CD4-positive, alpha-beta T cell (primary cell): ENCODE measurements at regions not wholly inside any gene's neighbourhood (a gene's known extent, or its start where the extent isn't known, plus 50 kb on each side); places are given as distances from the start of the nearest gene placed in this dataset.
A peak's percentile ranks its signal among the peaks of the same experiment; 100 is the strongest.

Source experiments
- ATAC-seq: fragments of 200-7000 bp; cut with Tn5 transposase; one replicate; pipeline ENCODE4 v1.10.0; 2022; ENCODE audit warnings: mild to moderate bottlenecking; ENCODE audit not compliant: poor library complexity
- CTCF ChIA-PET: fragments of 350-600 bp; sonication (Branson Sonifier 250); formaldehyde crosslinking; loops from one replicate; lab custom pipeline; 2021; ENCODE audit warnings: antibody characterized with exemption, inconsistent platforms; lab: Charles Lee
- POLR2A ChIA-PET: fragments of 350-600 bp; sonication (Branson Sonifier 250); formaldehyde crosslinking; loops from one replicate; lab custom pipeline; 2021; ENCODE audit warnings: antibody characterized with exemption, inconsistent platforms; lab: Charles Lee
- DNase-seq, 14 experiments: peaks; one replicate each; pipeline ENCODE4 v3.0.0-alpha.2; 2013 to 2020; ENCODE audit warnings: mixed read lengths in 2 of 14
- H3K27ac ChIP-seq, 2 donors: one replicate each; pipeline versions ENCODE4 v1.5.1 to v1.7.0; 2013; ENCODE audit warnings: low read length in 2 of 2, low read depth in 1 of 2, mild to moderate bottlenecking in 1 of 2
- H3K27me3 ChIP-seq, 2 experiments: 1 replicate in 1 of 2; 2 replicates in 1 of 2; pipeline versions ENCODE4 v1.6.1 to v1.7.0; 2013; ENCODE audit warnings: low read length in 2 of 2, control low read depth in 1 of 2, mild to moderate bottlenecking in 1 of 2, moderate library complexity in 1 of 2; ENCODE audit not compliant: insufficient read depth in 2 of 2, control insufficient read depth in 1 of 2
- H3K36me3 ChIP-seq: one replicate; pipeline ENCODE4 v1.6.1; 2013; ENCODE audit warnings: low read length, control low read depth; ENCODE audit not compliant: insufficient read depth
- H3K4me1 ChIP-seq: one replicate; pipeline ENCODE4 v1.6.1; 2013; ENCODE audit warnings: low read length, control low read depth; ENCODE audit not compliant: insufficient read depth
- H3K4me3 ChIP-seq: one replicate; pipeline ENCODE4 v1.5.1; 2013; ENCODE audit warnings: mild to moderate bottlenecking, low read length, moderate library complexity
- H3K9me3 ChIP-seq, 2 experiments: 1 replicate in 1 of 2; 2 replicates in 1 of 2; pipeline versions ENCODE4 v1.6.1 to v1.7.0; 2013; ENCODE audit warnings: low read length in 2 of 2, mild to moderate bottlenecking in 2 of 2, control low read depth in 1 of 2, moderate library complexity in 1 of 2; ENCODE audit not compliant: control insufficient read depth in 1 of 2, insufficient read depth in 1 of 2
- H3K27ac Mint-ChIP-seq: one replicate; pipeline ENCODE4 v1.8.0; 2020; ENCODE audit warnings: mixed read lengths
- H3K27me3 Mint-ChIP-seq: one replicate; pipeline ENCODE4 v1.8.0; 2021; ENCODE audit warnings: mixed read lengths
- H3K36me3 Mint-ChIP-seq: one replicate; pipeline ENCODE4 v1.8.0; 2021; ENCODE audit warnings: low read depth, mixed read lengths
- H3K4me1 Mint-ChIP-seq: one replicate; pipeline ENCODE4 v1.8.0; 2021; ENCODE audit warnings: low read depth, mixed read lengths
- H3K4me3 Mint-ChIP-seq: one replicate; pipeline ENCODE4 v1.8.0; 2020; ENCODE audit warnings: mild to moderate bottlenecking, mixed read lengths
- H3K9me3 Mint-ChIP-seq: one replicate; pipeline ENCODE4 v1.8.0; 2020; ENCODE audit warnings: mixed read lengths
- CTCF ChIP-seq: fragments of 200-600 bp; IDR thresholded peaks from one replicate; pipeline ENCODE4 v1.8.0; 2022; ENCODE audit warnings: antibody characterized with exemption, mild to moderate bottlenecking
- intact Hi-C, 2 experiments: fragments of 100-400 bp; cut with DNase I in 1 of 2; cut with micrococcal nuclease in 1 of 2; formaldehyde crosslinking; loops; one replicate each; pipeline versions ENCODE4 v1.15.1 to v1.9.0; 2023 to 2025; cut with DNase I, micrococcal nuclease

GRCh38 chr2:156199588-156199987 lies 132.9 kb downstream of the NR4A2 start:
- Histone ChIP-seq H3K36me3 (no peaks in the 10 kb centered on the region), H3K27me3 (peaks cover 0 to 4% of the 10 kb centered on the region in 2 experiments), H3K4me1 (no peaks in the 10 kb centered on the region), H3K4me3 (no peak overlapping the region), H3K9me3 (no peaks in the 10 kb centered on the region), H3K27ac (no peak overlapping the region)
- no peak for ATAC-seq
- Mint-ChIP-seq H3K27me3 (peaks cover 10% of the 10 kb centered on the region), H3K27ac (no peak overlapping the region), H3K4me1 (no peaks in the 10 kb centered on the region), H3K4me3 (no peak overlapping the region), H3K36me3 (no peaks in the 10 kb centered on the region), H3K9me3 (no peaks in the 10 kb centered on the region)
- intact Hi-C loops = loop anchor here in 1 of 2 experiments (10.0 kb wide), 1 partner anchor 125 kb away; no protein-coding TSS in a partner anchor
- ChIA-PET POLR2A (no interaction called here), CTCF (no interaction called here)
- DNase-seq = no peak
- TF ChIP-seq CTCF = no peak

- Histone ChIP-seq H3K9me3 (no peaks in the 10 kb centered on the region), H3K27me3 (no peaks in the 10 kb centered on the region), H3K4me1 (no peaks in the 10 kb centered on the region), H3K27ac (no peak overlapping the region), H3K36me3 (no peaks in the 10 kb centered on the region), H3K4me3 (no peak overlapping the region)
- DNase-seq (no peak), ATAC-seq (no peak)
- Mint-ChIP-seq H3K36me3 (no peaks in the 10 kb centered on the region), H3K9me3 (no peaks in the 10 kb centered on the region), H3K4me3 (no peak overlapping the region), H3K4me1 (no peaks in the 10 kb centered on the region), H3K27ac (no peak overlapping the region), H3K27me3 (peaks cover 6% of the 10 kb centered on the region)
- ChIA-PET POLR2A (no interaction called here), CTCF (interaction anchor here (1.2 kb wide), 1 partner anchor 11 kb away, joined by 3 read pairs; no protein-coding TSS in a partner anchor)
- TF ChIP-seq CTCF = no peak
- intact Hi-C loops = loop anchor here in 1 of 2 experiments (10.0 kb wide), 1 partner anchor 129 kb away; no protein-coding TSS in a partner anchor
These were observed 136.5 kb downstream of the NR4A2 start for GRCh38 chr2:156196031-156196430.

- Mint-ChIP-seq H3K27me3 (no peaks in the 10 kb centered on the region), H3K4me1 (no peaks in the 10 kb centered on the region), H3K36me3 (no peaks in the 10 kb centered on the region), H3K9me3 (no peaks in the 10 kb centered on the region), H3K4me3 (no peak overlapping the region), H3K27ac (no peak overlapping the region)
- Histone ChIP-seq H3K27ac (no peak overlapping the region), H3K36me3 (no peaks in the 10 kb centered on the region), H3K4me3 (no peak overlapping the region), H3K4me1 (no peaks in the 10 kb centered on the region), H3K27me3 (no peaks in the 10 kb centered on the region), H3K9me3 (no peaks in the 10 kb centered on the region)
- ChIA-PET CTCF (interaction anchor here (1.4 kb wide), 1 partner anchor 397 kb away, joined by 3 read pairs; no protein-coding TSS in a partner anchor), POLR2A (no interaction called here)
- TF ChIP-seq CTCF = no peak
- ATAC-seq (no peak), DNase-seq (peak in 3 of 14 experiments; percentile 3 to 21 (median 21))
- intact Hi-C loops = loop anchor here (1.0 to 10.0 kb wide), 3 partner anchors 132 to 397 kb away; no protein-coding TSS in a partner anchor
These were observed 140.1 kb downstream of the NR4A2 start for GRCh38 chr2:156192468-156192867.
